ENCODE measurements at regions not wholly inside any gene's neighbourhood (a gene's known extent, or its start where the extent isn't known, plus 50 kb on each side); places are given as distances from the start of the nearest gene placed in this dataset.

DNA sequence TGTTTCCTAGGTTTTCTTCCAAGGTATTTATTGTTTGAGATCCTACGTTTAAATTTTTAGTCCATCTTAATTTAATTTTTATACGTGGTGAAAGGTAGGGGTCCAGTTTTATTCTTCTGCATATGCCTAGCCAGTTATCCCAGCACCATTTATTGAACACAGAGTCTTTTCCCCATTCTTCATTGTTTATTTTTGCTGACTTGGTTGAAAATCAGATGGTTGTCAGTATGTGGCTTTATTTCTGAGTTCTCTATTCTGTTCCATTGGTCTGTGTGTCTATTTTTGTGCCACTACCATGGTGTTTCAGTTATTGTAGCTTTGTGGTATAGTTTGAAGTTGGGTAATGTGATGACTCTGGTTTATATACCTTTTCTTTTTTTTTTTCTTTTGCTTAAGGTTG, 753.0 kb upstream of the GOT2 start:
- TF ChIP-seq, protein P1, sequence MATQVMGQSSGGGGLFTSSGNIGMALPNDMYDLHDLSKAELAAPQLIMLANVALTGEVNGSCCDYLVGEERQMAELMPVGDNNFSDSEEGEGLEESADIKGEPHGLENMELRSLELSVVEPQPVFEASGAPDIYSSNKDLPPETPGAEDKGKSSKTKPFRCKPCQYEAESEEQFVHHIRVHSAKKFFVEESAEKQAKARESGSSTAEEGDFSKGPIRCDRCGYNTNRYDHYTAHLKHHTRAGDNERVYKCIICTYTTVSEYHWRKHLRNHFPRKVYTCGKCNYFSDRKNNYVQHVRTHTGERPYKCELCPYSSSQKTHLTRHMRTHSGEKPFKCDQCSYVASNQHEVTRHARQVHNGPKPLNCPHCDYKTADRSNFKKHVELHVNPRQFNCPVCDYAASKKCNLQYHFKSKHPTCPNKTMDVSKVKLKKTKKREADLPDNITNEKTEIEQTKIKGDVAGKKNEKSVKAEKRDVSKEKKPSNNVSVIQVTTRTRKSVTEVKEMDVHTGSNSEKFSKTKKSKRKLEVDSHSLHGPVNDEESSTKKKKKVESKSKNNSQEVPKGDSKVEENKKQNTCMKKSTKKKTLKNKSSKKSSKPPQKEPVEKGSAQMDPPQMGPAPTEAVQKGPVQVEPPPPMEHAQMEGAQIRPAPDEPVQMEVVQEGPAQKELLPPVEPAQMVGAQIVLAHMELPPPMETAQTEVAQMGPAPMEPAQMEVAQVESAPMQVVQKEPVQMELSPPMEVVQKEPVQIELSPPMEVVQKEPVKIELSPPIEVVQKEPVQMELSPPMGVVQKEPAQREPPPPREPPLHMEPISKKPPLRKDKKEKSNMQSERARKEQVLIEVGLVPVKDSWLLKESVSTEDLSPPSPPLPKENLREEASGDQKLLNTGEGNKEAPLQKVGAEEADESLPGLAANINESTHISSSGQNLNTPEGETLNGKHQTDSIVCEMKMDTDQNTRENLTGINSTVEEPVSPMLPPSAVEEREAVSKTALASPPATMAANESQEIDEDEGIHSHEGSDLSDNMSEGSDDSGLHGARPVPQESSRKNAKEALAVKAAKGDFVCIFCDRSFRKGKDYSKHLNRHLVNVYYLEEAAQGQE (IDR thresholded peaks at IDR 0.05; ENCODE audit: insufficient read depth in 1 of 2, low read depth in 2 of 2, low read length in 2 of 2), result no peak
- TF ChIP-seq POLR2AphosphoS5 (IDR thresholded peaks at IDR 0.05; ENCODE audit: low read depth, low read length) (no peak), TAF1 (IDR thresholded peaks at IDR 0.05; ENCODE audit: borderline replicate concordance, insufficient read depth, low read length) (no peak), SIN3A (IDR thresholded peaks at IDR 0.05; ENCODE audit: borderline replicate concordance, insufficient read depth, low read length) (no peak)

All from PFSK-1 (cell line).